ENCODE measurements at regions not wholly inside any gene's neighbourhood (a gene's known extent, or its start where the extent isn't known, plus 50 kb on each side); places are given as distances from the start of the nearest gene placed in this dataset.
"Not testable (repeated sequence)": the region's sequence is repeated elsewhere in the genome, so short reads cannot be mapped to it uniquely, and the experiment has no call there.

DNA sequence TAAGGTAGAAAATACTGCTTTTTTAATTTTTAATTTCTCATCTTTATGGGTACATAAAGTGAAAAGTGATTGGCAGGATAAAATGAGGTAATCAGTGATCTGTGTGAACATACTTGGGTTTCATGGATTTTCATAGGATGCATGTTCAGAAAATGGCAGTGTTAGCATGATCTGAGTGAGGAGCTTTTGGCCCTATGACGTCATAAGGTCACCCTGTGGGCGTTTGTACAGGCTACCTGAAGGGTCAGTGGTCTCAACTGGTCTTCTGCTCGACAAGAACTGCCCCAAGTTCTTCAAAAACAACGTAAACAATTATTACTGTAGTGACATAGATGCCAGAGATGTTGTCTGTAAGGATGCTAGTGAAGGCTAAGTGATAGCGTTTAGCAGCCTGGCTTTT is 124.5 kb upstream of the OSTN start:
- no peak for DNase-seq

DNA sequence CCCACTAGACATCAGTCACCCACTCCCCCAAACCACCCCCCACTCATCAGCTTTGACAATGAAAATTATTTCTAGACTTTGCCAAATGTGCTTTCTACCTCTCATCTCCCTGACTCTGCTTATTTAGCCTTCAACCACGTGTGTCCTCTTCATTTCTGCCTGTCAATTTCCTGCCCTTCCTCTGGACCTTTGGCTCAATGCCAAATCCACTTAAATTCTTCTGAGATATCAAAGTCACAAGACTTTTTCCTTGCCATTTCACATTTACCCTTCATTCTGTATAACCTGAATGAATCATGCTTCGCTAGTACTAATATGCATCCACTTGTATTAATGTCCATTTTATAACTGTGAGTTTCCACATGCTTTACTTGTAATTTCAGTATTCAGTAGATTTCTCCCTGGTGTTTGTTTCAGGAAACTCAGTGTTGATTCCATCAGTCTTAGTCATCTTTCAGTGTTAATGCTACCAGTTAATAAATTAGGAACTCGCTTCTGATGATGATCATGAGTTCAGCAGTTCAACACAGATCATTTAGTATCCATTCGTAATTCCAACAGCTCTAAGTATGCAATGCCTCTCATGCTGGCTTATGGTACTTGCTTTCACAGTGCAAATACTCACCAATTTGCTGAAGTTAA is 128.2 kb upstream of the OSTN start:
- no peak for DNase-seq

DNA sequence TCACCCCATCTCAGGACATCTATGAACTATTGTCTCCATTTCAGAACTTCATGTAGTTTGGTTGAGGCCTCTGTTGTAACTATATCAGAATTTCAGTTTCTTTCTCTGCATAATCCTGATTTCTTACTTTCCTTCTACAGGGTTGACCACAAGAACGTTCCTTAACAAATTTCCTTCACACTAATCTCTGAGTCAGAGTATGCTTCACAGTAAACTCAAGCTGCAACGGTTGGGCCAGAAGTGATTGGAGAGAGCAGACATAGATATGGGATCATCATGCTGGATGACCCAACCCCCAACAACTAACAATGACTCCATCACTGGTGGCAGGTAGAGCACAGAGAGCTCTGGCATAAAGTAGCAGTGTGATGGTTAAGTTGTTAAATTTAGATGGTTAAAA is 128.8 kb upstream of the OSTN start:
- DNase-seq: no peak

DNA sequence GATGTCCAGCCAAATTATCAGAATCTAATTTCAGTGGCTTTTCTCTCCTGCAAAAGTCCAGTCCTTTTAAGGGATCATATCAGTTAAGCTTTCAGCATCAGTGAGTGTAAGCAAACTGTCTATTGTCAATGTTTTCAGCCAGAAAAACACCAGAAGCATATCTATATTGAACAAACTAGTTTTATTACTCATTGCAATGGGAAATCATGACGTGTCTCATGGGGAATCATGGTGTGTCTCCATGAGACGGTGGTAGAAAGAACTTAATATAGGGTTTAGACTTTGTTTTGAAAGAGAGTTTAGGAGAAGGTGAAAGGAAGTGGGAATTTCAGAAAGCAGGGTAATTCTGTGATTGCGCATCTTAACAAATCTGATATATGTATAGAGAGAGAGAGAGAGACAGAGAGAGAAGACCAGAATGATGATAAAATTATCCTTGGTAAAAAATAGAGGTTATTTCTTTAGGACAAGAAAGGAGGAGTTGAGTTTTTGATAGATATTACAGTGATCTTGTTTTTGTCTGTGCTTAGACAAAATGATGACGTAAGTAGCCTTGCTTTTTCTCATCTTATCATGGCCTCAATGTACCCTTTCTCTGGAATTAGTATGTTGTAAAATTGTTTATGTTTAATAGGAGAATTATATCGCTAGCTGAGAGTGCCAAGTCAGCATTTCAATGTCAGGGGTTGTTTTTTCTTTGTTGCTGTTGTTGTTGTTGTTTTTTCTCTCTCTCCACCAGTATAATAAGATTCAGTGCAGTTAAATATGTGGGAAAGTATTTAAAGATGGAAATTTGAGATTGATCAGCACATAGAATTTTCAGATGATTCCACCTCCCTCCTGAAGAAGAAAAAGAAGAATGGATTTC is 129.9 kb upstream of the OSTN start:
- no peak for DNase-seq

DNA sequence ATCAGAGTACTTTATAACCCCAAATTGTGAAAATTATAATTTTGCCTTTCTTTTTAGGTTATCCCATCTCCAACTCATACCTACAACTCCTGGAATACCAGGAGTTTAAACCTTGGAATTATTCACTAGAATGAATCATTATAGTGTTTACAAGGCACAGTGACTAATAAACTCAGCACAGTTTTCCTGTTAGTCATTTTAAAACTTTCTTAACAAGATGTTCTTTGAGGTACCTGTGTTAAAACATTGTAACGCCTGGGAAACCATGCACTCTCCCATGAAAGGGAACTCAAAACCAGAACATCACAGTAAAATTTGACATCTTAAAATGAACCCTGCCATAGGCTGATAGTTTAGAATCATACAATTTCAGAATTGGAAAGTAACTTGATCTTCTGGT is 132.4 kb upstream of the OSTN start:
- no peak for DNase-seq

DNA sequence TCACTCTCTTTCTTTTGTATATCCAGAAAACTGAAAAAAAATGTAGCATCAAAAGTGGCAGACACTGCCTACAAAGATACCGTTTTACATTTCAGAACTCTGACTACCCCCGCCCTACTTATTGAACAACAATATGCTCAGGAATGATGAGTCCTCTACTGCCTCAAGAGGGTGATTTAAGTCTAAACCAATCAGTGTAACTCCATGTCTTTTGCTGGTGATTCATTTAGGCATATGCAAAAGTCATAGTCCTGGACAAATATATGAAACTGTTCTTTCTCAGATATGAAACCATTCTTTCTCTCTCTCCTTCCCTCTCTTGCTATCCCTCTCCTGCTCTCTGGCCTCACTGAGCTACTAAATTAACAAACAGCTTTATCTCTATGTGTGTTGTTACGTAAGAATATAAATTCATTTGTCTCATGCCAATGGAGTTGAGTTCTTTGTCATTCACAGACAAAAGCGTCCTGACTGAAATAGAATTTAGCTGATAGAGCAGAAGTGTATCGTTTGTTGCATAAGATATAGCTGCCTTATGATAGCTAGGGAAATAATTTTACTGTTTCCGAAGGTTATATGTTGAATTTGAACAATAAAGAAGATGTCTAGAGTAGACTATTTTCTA is 133.7 kb upstream of the OSTN start:
- DNase-seq: no peak

DNA sequence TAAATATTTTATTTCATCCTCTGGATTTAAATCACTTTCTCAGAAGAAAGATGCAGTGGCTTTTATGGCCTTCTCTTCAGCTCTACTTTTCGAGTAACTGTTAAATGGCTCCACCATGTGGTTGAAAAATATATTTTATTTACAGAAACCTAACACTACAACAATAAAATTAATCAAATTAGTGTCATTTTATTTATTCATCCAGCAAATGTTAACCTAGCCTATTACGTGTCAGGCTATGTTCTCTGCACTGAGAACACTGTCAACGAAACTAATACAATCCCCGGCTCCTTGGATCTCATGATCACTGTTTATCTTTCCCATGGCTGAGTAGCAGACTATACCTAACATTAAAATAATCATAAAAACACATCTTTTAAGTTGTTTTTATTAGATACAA is 148.0 kb upstream of the OSTN start:
- peak; percentile 51 for DNase-seq

DNA sequence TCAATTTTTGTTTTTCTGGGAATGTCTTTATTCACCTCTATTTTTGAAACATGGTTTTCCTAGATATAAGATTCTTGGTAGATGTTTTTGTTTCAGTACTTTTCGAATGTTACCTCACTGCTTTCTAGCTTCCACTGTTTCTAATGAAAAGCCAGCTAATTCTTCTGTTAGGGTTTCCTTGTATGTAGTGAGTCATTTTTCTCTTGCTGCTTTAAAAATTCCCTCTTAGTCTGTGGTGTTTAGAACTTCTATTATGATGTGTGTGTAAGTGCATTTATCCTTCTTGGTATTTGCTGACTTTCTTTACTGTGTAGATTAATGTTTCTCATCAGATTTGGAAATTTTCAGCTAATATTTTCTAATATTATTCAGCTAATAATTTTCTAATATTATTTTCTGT is 151.1 kb upstream of the OSTN start:
- DNase-seq: no peak

DNA sequence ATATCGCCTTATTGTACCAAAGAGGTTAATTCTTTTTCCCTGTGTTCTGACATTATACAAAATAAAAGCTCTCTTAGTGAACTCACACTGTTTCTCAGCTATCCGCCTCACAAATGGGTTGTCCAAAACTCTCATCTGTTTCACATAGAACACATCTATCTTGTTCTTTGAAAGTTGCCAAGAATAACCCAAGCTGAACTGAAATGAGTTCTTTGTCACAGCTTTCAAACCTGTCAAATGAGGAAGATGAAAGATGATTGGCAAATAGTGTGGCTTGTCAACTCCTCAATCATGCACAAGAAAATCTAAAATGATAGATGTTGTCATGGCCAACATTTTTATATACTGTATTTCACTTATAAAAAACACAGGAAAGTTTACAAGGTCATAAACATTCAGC is 168.1 kb upstream of the OSTN start:
- no peak for DNase-seq

DNA sequence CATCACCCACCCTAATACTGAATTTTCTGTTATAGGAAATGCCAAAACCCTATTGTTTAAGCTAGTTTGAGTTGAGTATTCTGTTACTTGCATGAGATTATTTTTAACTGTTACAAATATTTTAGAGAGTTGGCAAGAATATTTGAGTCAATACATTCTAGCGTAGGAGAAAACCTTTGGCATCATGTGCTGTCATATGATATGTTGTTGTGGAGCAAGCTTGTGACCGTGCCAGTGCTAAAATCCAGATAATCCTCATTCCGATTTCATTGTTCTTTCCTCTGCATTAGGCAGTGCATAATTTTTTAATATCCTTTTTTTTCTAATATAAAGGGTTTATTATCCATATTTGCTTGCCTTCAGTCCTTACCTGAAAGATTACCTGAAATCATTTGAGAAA is 168.0 kb upstream of the GMNC start:
- DNase-seq: no peak

DNA sequence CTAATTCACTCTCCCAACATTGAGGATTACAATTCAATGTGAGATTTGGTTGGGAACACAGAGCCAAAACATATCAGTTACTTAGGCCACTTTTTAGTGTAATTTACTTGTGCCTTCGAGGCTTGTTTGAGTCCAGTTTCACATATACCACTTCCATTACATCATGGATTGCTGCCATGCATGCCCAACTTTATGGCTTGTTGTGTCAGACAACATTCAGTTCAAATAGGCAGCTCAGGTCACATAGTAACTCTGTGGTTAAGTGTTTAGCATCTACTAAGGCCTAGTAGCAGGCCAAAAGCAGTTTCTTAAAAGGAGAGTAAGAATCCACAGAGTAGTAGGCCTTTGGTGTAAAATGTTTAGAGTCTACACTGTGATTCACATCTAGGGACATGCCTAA is 164.3 kb upstream of the GMNC start:
- DNase-seq: no peak

DNA sequence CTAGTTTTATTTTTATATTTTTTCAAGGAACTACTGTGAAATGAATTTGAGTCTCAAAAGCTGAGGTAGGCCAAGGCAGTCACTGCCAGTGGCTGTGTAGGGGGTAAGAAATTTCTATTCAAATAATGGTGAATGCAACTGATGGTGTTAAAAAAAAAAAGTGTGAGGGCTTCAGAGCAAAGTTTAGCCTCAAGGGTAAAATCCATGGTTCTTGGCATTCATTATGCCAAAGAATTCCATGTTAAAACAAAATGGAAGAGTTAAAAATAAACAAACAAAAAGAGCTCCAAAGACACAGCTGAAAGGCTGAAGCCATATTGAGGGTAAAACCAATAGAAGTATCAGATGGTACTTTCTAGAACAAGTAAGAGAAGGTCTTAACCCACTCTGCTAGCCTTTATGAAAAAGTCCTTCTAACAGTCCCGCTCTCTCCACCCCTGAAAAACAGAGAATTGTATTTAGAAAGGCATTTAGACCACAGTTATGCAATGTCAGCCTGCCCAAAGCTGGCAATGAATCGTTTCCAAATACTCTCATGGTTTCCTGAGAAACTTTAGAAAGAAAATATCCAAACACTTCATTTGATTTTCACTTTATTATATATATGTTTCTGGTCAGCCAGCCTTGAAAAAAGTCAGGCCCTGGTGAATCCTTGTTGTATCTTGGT is 158.4 kb upstream of the GMNC start:
- DNase-seq: peak; percentile 26

DNA sequence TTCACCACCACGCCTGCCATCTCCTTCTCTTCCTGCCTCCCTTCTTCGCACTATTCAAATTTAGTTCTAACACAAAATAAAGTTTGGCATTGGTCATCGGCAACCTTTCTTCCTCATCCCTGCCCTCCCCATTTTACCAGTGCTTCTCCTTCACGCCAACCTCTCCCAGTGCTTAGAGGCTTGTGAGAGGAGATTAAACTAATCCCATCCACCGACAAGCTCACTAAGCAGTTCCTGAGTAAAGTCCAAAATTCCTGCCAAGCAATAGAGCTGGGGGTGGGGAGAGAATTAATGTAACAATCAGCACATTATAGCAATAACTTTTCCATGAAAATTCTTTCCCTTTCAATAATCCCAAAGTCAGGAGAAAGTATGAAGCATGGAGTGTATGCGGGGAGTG is 157.4 kb upstream of the GMNC start:
- no peak for DNase-seq

DNA sequence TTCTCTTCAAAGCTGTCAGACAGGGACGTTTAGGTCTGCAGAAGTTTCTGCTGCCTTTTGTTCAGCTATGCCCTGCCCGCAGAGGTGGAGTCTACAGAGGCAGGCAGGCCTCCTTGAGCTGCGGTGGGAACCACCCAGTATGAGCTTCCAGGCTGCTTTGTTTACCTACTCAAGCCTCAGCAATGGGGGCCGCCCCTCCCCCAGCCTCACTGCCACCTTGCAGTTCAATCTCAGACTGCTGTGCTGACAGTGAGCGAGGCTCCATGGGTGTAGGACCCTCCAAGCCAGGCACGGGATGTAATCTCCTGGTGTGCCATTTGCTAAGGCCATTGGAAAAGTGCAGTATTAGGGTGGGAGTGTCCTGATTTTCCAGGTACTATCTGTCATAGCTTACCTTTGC is 153.5 kb upstream of the GMNC start:
- DNase-seq: not testable (repeated sequence)

DNA sequence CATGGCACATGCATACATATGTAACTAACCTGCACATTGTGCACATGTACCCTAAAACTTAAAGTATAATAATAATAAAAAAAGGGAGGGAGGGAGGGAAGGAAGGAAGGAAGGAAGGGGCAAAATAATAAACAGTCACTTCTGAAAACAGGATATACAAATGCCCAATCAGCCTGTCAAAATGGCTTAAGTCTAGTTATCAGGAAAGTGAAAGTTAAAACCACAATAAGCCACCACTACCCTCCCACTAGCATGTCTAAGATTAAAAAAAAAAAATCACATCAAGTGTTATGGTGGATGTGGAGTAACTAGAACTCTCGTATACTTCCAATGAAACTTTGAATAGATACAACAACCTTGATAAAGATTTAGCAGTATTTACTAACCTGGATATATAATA is 145.6 kb upstream of the GMNC start:
- DNase-seq: no peak

DNA sequence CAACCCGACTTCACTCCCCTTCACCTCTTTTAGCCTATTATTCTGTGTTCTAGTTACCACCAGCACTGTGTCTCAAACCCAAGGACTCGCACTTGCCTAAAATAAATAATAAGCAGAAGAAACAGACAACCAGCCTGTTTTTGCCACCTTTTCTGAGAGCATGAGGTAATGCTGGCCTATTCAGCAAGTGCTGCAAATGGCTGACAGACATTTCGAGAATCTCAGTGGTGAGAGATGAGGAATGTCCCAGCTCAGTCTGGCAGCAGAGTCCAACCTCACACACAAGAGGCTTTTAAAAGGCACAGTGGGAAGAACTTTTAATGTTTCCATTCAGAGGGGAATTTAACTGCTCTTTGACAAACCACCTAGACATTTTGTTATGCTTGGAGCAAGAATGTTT is 143.3 kb upstream of the GMNC start:
- peak; percentile 9 for DNase-seq

DNA sequence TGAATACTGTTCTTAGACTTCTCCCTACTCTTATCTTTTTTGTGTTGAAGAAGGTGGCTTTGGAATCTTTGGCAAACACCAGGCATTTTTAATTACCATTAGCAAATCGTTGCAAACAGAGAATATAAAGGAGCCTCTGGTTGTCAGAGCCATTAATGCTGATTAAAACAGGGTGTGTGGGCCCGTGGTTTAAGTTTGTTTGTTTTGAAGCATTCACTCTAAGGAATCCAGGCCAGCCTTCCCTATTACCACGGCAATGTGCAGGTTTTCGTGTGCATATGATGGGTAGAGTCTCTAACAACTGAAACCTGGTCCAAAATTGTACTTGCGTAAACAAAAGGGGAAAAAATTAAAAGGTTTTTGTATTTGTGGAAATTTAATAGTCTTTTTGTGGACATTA is 141.2 kb upstream of the GMNC start:
- no peak for DNase-seq

DNA sequence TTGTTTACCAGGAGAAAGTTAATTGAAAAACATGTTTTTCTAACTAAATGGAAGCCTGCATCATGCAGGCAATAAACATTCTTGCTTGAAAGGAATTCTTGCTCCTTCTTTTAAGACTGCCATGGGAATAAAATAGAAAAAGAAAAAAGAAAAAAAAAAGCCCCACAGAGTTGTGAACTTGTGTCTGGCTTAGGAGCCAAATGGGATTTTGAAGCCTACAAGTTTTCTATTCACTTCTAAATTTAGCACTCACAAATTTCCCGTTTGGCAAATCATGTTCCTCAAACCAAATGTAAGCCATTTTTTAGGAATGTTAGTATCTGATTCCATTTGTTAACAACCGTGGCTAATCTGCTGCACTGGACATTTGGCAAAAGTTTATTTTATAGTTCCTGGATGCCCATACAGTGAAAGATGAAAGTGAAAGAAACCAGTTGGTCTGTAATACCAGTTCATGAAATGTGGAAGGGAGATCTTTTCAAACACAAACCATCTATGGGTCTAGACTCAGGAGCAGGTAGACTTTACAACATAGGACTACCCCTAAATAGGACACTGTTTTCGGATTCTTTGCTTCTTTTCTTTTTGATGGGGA is 133.8 kb upstream of the GMNC start:
- peak; percentile 37 for DNase-seq

DNA sequence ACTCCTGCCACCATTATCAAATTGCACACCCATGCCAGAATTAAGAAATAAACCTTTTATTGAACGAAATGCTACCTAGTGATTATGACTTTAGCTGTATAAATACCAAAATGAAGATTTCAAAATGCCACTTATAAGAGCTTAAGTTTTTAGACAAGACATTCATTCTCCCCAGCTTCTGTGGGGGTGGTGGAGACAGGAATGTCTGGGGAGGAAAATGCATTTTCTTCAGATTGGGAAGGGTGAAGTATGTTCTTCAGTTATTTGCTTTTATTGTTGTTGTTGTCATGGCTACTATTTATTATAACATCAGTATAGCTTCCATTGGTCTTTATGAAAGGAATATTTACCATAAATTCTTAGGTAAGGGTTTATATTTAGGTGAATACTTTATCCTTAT is 132.7 kb upstream of the GMNC start:
- DNase-seq: no peak

DNA sequence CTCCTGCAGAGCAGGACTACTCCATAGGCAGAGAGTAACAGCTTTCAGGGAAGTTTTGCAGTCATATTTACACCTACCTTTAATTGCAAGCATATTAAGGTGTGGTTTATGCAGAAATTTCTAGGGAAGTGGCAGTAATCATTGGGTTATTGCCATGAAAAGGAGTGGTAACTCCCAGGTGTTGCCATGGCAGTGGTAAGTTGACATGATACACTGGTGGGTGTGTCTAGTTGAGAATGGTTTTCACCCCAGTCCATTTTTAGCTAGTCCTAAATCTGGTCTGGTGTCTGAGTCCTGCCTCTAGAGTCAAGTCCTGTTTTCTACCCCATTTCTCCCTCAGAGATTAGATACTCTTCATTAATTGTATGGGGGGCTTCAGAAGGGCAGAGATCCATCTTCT is 128.4 kb upstream of the GMNC start:
- no peak for DNase-seq

DNA sequence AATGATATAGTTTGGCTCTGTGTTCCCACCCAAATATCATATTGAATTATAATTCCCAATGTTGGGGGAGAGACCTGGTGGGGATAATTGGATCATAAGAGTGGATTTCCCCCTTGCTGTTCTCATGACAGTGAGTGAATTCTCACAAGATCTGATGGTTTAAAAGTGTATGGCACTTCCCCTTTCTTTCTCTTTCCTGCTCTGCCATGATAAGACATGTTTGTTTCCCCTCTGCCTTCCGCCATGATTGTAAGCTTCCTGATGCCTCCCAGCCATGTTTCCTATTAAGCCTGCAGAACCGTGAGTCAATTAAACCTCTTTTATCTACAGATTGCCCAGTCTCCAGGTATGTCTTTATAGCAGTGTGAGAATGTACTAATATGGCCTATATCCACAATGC is 126.7 kb upstream of the GMNC start:
- no peak for DNase-seq

DNA sequence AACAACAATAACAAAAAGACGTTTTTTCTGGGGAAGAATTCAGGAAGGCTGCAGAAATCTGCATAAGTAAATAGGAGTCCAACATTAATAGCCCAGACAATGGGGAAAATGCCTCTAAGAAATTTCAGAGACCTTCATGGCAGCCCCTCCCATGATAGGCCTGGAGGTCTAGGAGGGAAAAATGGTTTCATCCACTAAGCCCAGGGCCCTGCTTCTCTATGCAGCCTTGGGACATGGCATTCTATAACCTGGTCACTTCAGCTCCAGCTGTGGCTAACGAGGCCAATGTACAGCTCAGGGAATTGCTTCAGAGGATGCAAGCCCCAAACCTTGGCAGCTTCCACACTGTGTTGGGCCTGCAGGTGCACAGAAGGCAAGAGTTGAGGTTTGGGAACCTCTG is 125.6 kb upstream of the GMNC start:
- DNase-seq: no peak

DNA sequence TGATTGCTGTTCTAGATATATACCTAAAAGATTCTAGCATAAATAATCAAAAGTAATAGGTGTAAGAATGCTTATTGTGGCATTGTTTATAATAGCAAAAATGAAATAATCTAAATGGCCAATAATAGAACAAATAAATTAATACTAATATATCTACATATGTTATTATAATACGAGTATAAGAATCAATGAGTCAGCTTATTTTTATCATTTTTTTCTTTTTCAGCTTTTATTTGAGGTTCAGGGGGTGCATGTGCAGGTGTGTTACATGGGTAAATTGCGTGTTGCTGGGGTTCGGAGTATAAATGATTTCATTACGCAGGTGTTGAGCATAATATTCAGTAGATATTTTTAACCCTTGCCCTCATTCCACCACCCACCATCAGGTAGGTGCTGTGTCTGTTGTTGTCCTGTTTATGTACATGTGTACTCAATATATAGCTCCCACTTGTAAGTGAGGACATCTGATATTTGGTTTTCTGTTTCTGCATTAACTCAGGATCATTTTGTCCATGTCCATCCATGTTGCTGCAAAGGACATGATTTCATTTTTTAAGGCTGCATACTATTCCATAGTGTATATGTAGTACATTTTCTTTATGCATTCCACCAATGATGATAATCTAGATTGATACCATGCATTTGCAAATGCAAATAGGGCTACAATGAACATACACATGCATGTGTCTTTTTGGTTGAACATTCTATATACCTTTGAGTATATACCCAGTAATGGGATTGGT is 122.2 kb upstream of the GMNC start:
- DNase-seq: no peak
